Activated B cell treated with CpG ODN at 0.5 μM for 24 hours (primary cell): ENCODE measurements at regions not wholly inside any gene's neighbourhood (a gene's known extent, or its start where the extent isn't known, plus 50 kb on each side); places are given as distances from the start of the nearest gene placed in this dataset.
"Not testable (repeated sequence)": the region's sequence is repeated elsewhere in the genome, so short reads cannot be mapped to it uniquely, and the experiment has no call there.

ENCODE experiments used
- ATAC-seq: fragments of 200-7000 bp; cut with Tn5 transposase; one replicate; pipeline ENCODE4 v1.10.0; 2021; ENCODE audit warnings: low read depth, mild to moderate bottlenecking, moderate library complexity
- CTCF ChIA-PET: fragments of 350-600 bp; sonication (Branson Sonifier 250); formaldehyde crosslinking; loops from one replicate; lab custom pipeline; 2021; ENCODE audit warnings: antibody characterized with exemption; lab: Charles Lee
- POLR2A ChIA-PET: fragments of 350-600 bp; sonication (Branson Sonifier 250); formaldehyde crosslinking; loops from one replicate; lab custom pipeline; 2021; ENCODE audit warnings: antibody characterized with exemption; lab: Charles Lee
- DNase-seq: peaks from one replicate; pipeline ENCODE4 v3.0.0; 2022
- H3K27ac Mint-ChIP-seq: one replicate; pipeline ENCODE4 v1.8.0; 2020; ENCODE audit warnings: mixed read lengths
- H3K27me3 Mint-ChIP-seq: one replicate; pipeline ENCODE4 v1.8.0; 2021; ENCODE audit warnings: mixed read lengths
- H3K36me3 Mint-ChIP-seq: one replicate; pipeline ENCODE4 v1.8.0; 2021; ENCODE audit warnings: low read depth, mixed read lengths
- H3K4me1 Mint-ChIP-seq: one replicate; pipeline ENCODE4 v1.8.0; 2021; ENCODE audit warnings: mixed read lengths
- H3K4me3 Mint-ChIP-seq: one replicate; pipeline ENCODE4 v1.8.0; 2020; ENCODE audit warnings: mild to moderate bottlenecking, mixed read lengths
- H3K9me3 Mint-ChIP-seq: one replicate; pipeline ENCODE4 v1.8.0; 2020; ENCODE audit warnings: mixed read lengths
- intact Hi-C: fragments of 100-400 bp; cut with micrococcal nuclease; formaldehyde crosslinking; loops from one replicate; pipeline ENCODE4 v1.15.1; 2024

GRCh38 chr17:45586651-45586934 is 96.1 kb upstream of the PLEKHM1 start:
- H3K9me3 Mint-ChIP-seq, intact Hi-C loops, H3K4me3 Mint-ChIP-seq, CTCF ChIA-PET, H3K27ac Mint-ChIP-seq, DNase-seq, ATAC-seq, POLR2A ChIA-PET, H3K27me3 Mint-ChIP-seq: not testable (repeated sequence)
- Mint-ChIP-seq H3K4me1 (peaks cover 29% of the 10 kb centered on the region), H3K36me3 (peaks cover 30% of the 10 kb centered on the region)

GRCh38 chr17:45592433-45592923 is 102.0 kb upstream of the PLEKHM1 start:
- H3K4me3 Mint-ChIP-seq, POLR2A ChIA-PET, H3K27me3 Mint-ChIP-seq, H3K9me3 Mint-ChIP-seq, H3K4me1 Mint-ChIP-seq: not testable (repeated sequence)
- peak; percentile 49 for DNase-seq
- peak; percentile 81 for ATAC-seq
- peaks cover 14% of the 10 kb centered on the region for H3K36me3 Mint-ChIP-seq
- CTCF ChIA-PET, result interaction anchor here (1.3 kb wide), 1 partner anchor 198 kb away, joined by 3 read pairs; no protein-coding TSS in a partner anchor
- peak overlapping the region; percentile 50 for H3K27ac Mint-ChIP-seq
- intact Hi-C loops, result loop anchor here (2.0 kb wide), 2 partner anchors 164 to 660 kb away; no protein-coding TSS in a partner anchor

GRCh38 chr17:45596347-45596746 is 105.8 kb upstream of the PLEKHM1 start:
- POLR2A ChIA-PET, result not testable (repeated sequence)

GRCh38 chr17:45600052-45601012 is 109.8 kb upstream of the PLEKHM1 start:
- intact Hi-C loops, DNase-seq, H3K36me3 Mint-ChIP-seq, H3K4me1 Mint-ChIP-seq, H3K27me3 Mint-ChIP-seq, CTCF ChIA-PET, H3K9me3 Mint-ChIP-seq: not testable (repeated sequence)
- ATAC-seq, result peak; percentile 91
- POLR2A ChIA-PET, result interaction anchor here (0.7 kb wide), 1 partner anchor 645 kb away, joined by 4 read pairs; no protein-coding TSS in a partner anchor
- peak overlapping the region; percentile 56 for H3K27ac Mint-ChIP-seq
- H3K4me3 Mint-ChIP-seq, result peak overlapping the region; percentile 35

More at GRCh38 chr17:45596347-45596746, 105.8 kb upstream of the PLEKHM1 start:
- H3K36me3 Mint-ChIP-seq, intact Hi-C loops, CTCF ChIA-PET, H3K27me3 Mint-ChIP-seq, H3K27ac Mint-ChIP-seq, H3K9me3 Mint-ChIP-seq, H3K4me3 Mint-ChIP-seq, ATAC-seq, DNase-seq: not testable (repeated sequence)
- peaks cover 10% of the 10 kb centered on the region for H3K4me1 Mint-ChIP-seq

- POLR2A ChIA-PET, CTCF ChIA-PET, H3K36me3 Mint-ChIP-seq, H3K4me1 Mint-ChIP-seq, H3K4me3 Mint-ChIP-seq, H3K9me3 Mint-ChIP-seq, DNase-seq, H3K27ac Mint-ChIP-seq, ATAC-seq, H3K27me3 Mint-ChIP-seq, intact Hi-C loops: not testable (repeated sequence)
Observed at GRCh38 chr17:45601013-45601412, 110.5 kb upstream of the PLEKHM1 start.

GRCh38 chr17:45601605-45602539 is 111.4 kb upstream of the PLEKHM1 start:
- CTCF ChIA-PET, H3K9me3 Mint-ChIP-seq, DNase-seq, ATAC-seq, H3K4me3 Mint-ChIP-seq, H3K27me3 Mint-ChIP-seq, H3K36me3 Mint-ChIP-seq, POLR2A ChIA-PET, H3K27ac Mint-ChIP-seq, intact Hi-C loops, H3K4me1 Mint-ChIP-seq: not testable (repeated sequence)

GRCh38 chr17:45605751-45606150 is 115.2 kb upstream of the PLEKHM1 start:
- H3K27ac Mint-ChIP-seq, DNase-seq, H3K27me3 Mint-ChIP-seq, H3K4me3 Mint-ChIP-seq, H3K36me3 Mint-ChIP-seq, POLR2A ChIA-PET, CTCF ChIA-PET, H3K9me3 Mint-ChIP-seq, ATAC-seq, H3K4me1 Mint-ChIP-seq, intact Hi-C loops: not testable (repeated sequence)

- H3K27ac Mint-ChIP-seq, result peak overlapping the region; percentile 24
- H3K4me3 Mint-ChIP-seq, result peak overlapping the region; percentile 80
- H3K4me1 Mint-ChIP-seq, intact Hi-C loops, H3K36me3 Mint-ChIP-seq, H3K27me3 Mint-ChIP-seq, CTCF ChIA-PET, POLR2A ChIA-PET, H3K9me3 Mint-ChIP-seq: not testable (repeated sequence)
- peak; percentile 100 for ATAC-seq
- DNase-seq, result peak; percentile 64
Observed at GRCh38 chr17:45619984-45620405, 129.5 kb upstream of the PLEKHM1 start.

GRCh38 chr17:45620468-45620867 is 129.9 kb upstream of the PLEKHM1 start:
- H3K27me3 Mint-ChIP-seq, POLR2A ChIA-PET, H3K36me3 Mint-ChIP-seq, H3K27ac Mint-ChIP-seq, H3K9me3 Mint-ChIP-seq, intact Hi-C loops, CTCF ChIA-PET, H3K4me1 Mint-ChIP-seq: not testable (repeated sequence)
- ATAC-seq, result peak; percentile 56
- peak; percentile 47 for DNase-seq
- H3K4me3 Mint-ChIP-seq, result peak overlapping the region; percentile 80

GRCh38 chr17:45621087-45621486 is 130.6 kb upstream of the PLEKHM1 start:
- intact Hi-C loops, H3K27ac Mint-ChIP-seq, DNase-seq, ATAC-seq, H3K36me3 Mint-ChIP-seq, H3K4me1 Mint-ChIP-seq, H3K27me3 Mint-ChIP-seq, H3K9me3 Mint-ChIP-seq, CTCF ChIA-PET, POLR2A ChIA-PET: not testable (repeated sequence)
- H3K4me3 Mint-ChIP-seq, result peak overlapping the region; percentile 24

- H3K9me3 Mint-ChIP-seq, POLR2A ChIA-PET, ATAC-seq, H3K4me3 Mint-ChIP-seq, H3K27ac Mint-ChIP-seq, DNase-seq, intact Hi-C loops, H3K27me3 Mint-ChIP-seq, H3K4me1 Mint-ChIP-seq, CTCF ChIA-PET, H3K36me3 Mint-ChIP-seq: not testable (repeated sequence)
Observed at GRCh38 chr17:45622295-45622694, 131.8 kb upstream of the PLEKHM1 start.
